ENCODE measurements at regions not wholly inside any gene's neighbourhood (a gene's known extent, or its start where the extent isn't known, plus 50 kb on each side); places are given as distances from the start of the nearest gene placed in this dataset.

GRCh38 chr5:124352312-124352711 lies 394.1 kb downstream of the ZNF608 start:
- no peak for DNase-seq

GRCh38 chr5:124349931-124350330 lies 396.5 kb downstream of the ZNF608 start:
- DNase-seq, result no peak

GRCh38 chr5:124343451-124343867 lies 403.0 kb downstream of the ZNF608 start:
- no peak for DNase-seq

- no peak for DNase-seq
Observed at GRCh38 chr5:124342986-124343385, 403.5 kb downstream of the ZNF608 start.

GRCh38 chr5:124342584-124342983 lies 403.9 kb downstream of the ZNF608 start:
- DNase-seq, result no peak

GRCh38 chr5:124342027-124342471 lies 404.4 kb downstream of the ZNF608 start:
- no peak for DNase-seq

GRCh38 chr5:124341066-124341858 lies 405.2 kb downstream of the ZNF608 start:
- no peak for DNase-seq

- no peak for DNase-seq
Observed at GRCh38 chr5:124337996-124338395, 408.4 kb downstream of the ZNF608 start.

- no peak for DNase-seq
Observed at GRCh38 chr5:124333298-124333979, 413.0 kb downstream of the ZNF608 start.

- no peak for DNase-seq
Observed at GRCh38 chr5:124332273-124332672, 414.2 kb downstream of the ZNF608 start.

- DNase-seq, result no peak
Observed at GRCh38 chr5:124330595-124331220, 415.7 kb downstream of the ZNF608 start.

- DNase-seq, result no peak
Observed at GRCh38 chr5:124328201-124328600, 418.2 kb downstream of the ZNF608 start.

- no peak for DNase-seq
Observed at GRCh38 chr5:124318661-124319060, 427.8 kb downstream of the ZNF608 start.

- DNase-seq, result no peak
Observed at GRCh38 chr5:124317451-124317850, 429.0 kb downstream of the ZNF608 start.

- DNase-seq, result no peak
Observed at GRCh38 chr5:124315741-124316415, 430.6 kb downstream of the ZNF608 start.

- DNase-seq, result no peak
Observed at GRCh38 chr5:124310453-124310852, 436.0 kb downstream of the ZNF608 start.

- DNase-seq, result no peak
Observed at GRCh38 chr5:124309241-124309980, 437.0 kb downstream of the ZNF608 start.

- DNase-seq, result no peak
Observed at GRCh38 chr5:124303366-124303765, 443.1 kb downstream of the ZNF608 start.

GRCh38 chr5:124302533-124302932 lies 443.9 kb downstream of the ZNF608 start:
- no peak for DNase-seq

- DNase-seq, result no peak
Observed at GRCh38 chr5:124301850-124302249, 444.6 kb downstream of the ZNF608 start.

- no peak for DNase-seq
Observed at GRCh38 chr5:124300815-124301621, 445.4 kb downstream of the ZNF608 start.

- no peak for DNase-seq
Observed at GRCh38 chr5:124297826-124298225, 448.6 kb downstream of the ZNF608 start.

Measured in stimulated activated CD4-positive, alpha-beta T cell treated with anti-CD3 and anti-CD28 coated beads, Interleukin-4, amount 100 ng/mL, for 1 hour (primary cell).